ENCODE measurements at regions not wholly inside any gene's neighbourhood (a gene's known extent, or its start where the extent isn't known, plus 50 kb on each side); places are given as distances from the start of the nearest gene placed in this dataset.

DNA sequence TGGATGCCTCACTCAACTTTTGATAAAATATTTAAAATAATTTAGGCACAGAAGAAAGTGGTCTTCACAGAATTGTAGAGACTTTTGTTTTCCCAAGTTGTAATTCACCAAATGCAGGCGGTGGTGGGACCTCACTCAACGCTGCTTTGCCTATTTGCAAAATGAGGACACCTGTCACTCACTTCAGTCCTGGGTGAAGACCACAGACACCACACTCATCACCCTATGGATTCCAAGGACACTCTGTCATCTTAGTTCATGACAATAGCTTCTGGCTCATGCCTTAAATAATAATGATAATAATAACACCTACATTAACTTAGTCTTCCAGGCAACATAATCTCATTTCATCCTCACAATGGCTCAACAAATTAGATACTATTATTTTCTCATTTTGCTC is 234.4 kb downstream of the RNF152 start:
- TF ChIP-seq CTCF (conservative IDR thresholded peaks at IDR 0.05), result no peak
- TF ChIP-seq ZFX (IDR thresholded peaks at IDR 0.05), result no peak

Data from C4-2B (cell line).